ENCODE measurements at regions not wholly inside any gene's neighbourhood (a gene's known extent, or its start where the extent isn't known, plus 50 kb on each side); places are given as distances from the start of the nearest gene placed in this dataset.
A peak's percentile ranks its signal among the peaks of the same experiment; 100 is the strongest.

GRCh38 chr15:94064676-94065313, 166.6 kb upstream of the MCTP2 start:
- peaks cover 0 to 18% (median 4%) of the 10 kb centered on the region in 11 donors for H3K9me3 Mint-ChIP-seq
- ChIA-PET CTCF (no interaction called here), POLR2A (no interaction called here)
- no peak overlapping the region for H3K27ac Mint-ChIP-seq
- intact Hi-C loops (cut with micrococcal nuclease) = no loop called here
- H3K4me1 ChIP-seq (ENCODE audit: control insufficient read depth in 2 of 2, insufficient read depth in 2 of 2, low read length in 2 of 2) = no peaks in the 10 kb centered on the region
- H3K27me3 Mint-ChIP-seq = peaks cover 3 to 33% (median 16%) of the 10 kb centered on the region in 5 donors
- H3K36me3 Mint-ChIP-seq = no peaks in the 10 kb centered on the region
- H3K27me3 ChIP-seq (ENCODE audit: control insufficient read depth in 2 of 2, insufficient read depth in 2 of 2, low read length in 2 of 2) = no peaks in the 10 kb centered on the region
- H3K4me1 Mint-ChIP-seq = no peaks in the 10 kb centered on the region
- DNase-seq (no peak), ATAC-seq (no peak)
- no peak overlapping the region for H3K27ac ChIP-seq (ENCODE audit: low read depth, low read length)
- H3K36me3 ChIP-seq (ENCODE audit: control insufficient read depth in 2 of 3, insufficient read depth in 3 of 3, low read length in 3 of 3) = no peaks in the 10 kb centered on the region
- H3K9me3 ChIP-seq (ENCODE audit: control insufficient read depth in 2 of 3, low read length in 3 of 3) = no peaks in the 10 kb centered on the region
- no peak overlapping the region for H3K4me3 ChIP-seq (ENCODE audit: low read length)
- H3K4me3 Mint-ChIP-seq = no peak overlapping the region

GRCh38 chr15:94061041-94061440, 170.3 kb upstream of the MCTP2 start:
- POLR2A ChIA-PET = no interaction called here
- Histone ChIP-seq H3K9me3 (ENCODE audit: control insufficient read depth in 2 of 3, low read length in 3 of 3) (no peaks in the 10 kb centered on the region), H3K4me3 (ENCODE audit: low read length) (no peak overlapping the region), H3K36me3 (ENCODE audit: control insufficient read depth in 2 of 3, insufficient read depth in 3 of 3, low read length in 3 of 3) (no peaks in the 10 kb centered on the region), H3K27me3 (ENCODE audit: control insufficient read depth in 2 of 2, insufficient read depth in 2 of 2, low read length in 2 of 2) (no peaks in the 10 kb centered on the region), H3K27ac (ENCODE audit: low read depth, low read length) (no peak overlapping the region), H3K4me1 (ENCODE audit: control insufficient read depth in 2 of 2, insufficient read depth in 2 of 2, low read length in 2 of 2) (no peaks in the 10 kb centered on the region)
- Mint-ChIP-seq H3K36me3 (no peaks in the 10 kb centered on the region), H3K4me1 (peaks cover 0 to 2% (median 0%) of the 10 kb centered on the region in 7 donors), H3K27me3 (peaks cover 13 to 47% (median 26%) of the 10 kb centered on the region in 5 donors), H3K4me3 (no peak overlapping the region), H3K9me3 (peaks cover 0 to 6% (median 0%) of the 10 kb centered on the region in 11 donors), H3K27ac (no peak overlapping the region)
- CTCF ChIA-PET = no interaction called here
- DNase-seq (no peak), ATAC-seq (no peak)
- intact Hi-C loops (cut with micrococcal nuclease) = no loop called here

- DNase-seq = no peak
- peaks cover 0 to 2% (median 0%) of the 10 kb centered on the region in 7 donors for H3K4me1 Mint-ChIP-seq
- peak; percentile 10 for ATAC-seq
- H3K4me1 ChIP-seq (ENCODE audit: control insufficient read depth in 2 of 2, insufficient read depth in 2 of 2, low read length in 2 of 2) = no peaks in the 10 kb centered on the region
- no peaks in the 10 kb centered on the region for H3K9me3 ChIP-seq (ENCODE audit: control insufficient read depth in 2 of 3, low read length in 3 of 3)
- no peak overlapping the region for H3K27ac Mint-ChIP-seq
- no peak overlapping the region for H3K4me3 ChIP-seq (ENCODE audit: low read length)
- POLR2A ChIA-PET = no interaction called here
- H3K27ac ChIP-seq (ENCODE audit: low read depth, low read length) = no peak overlapping the region
- H3K36me3 Mint-ChIP-seq = no peaks in the 10 kb centered on the region
- CTCF ChIA-PET = no interaction called here
- peaks cover 13 to 37% (median 24%) of the 10 kb centered on the region in 5 donors for H3K27me3 Mint-ChIP-seq
- H3K9me3 Mint-ChIP-seq = peaks cover 0 to 2% (median 0%) of the 10 kb centered on the region in 11 donors
- no peaks in the 10 kb centered on the region for H3K27me3 ChIP-seq (ENCODE audit: control insufficient read depth in 2 of 2, insufficient read depth in 2 of 2, low read length in 2 of 2)
- intact Hi-C loops (cut with micrococcal nuclease) = no loop called here
- H3K36me3 ChIP-seq (ENCODE audit: control insufficient read depth in 2 of 3, insufficient read depth in 3 of 3, low read length in 3 of 3) = no peaks in the 10 kb centered on the region
- no peak overlapping the region for H3K4me3 Mint-ChIP-seq
Observed at GRCh38 chr15:94059013-94059587, 172.3 kb upstream of the MCTP2 start.

- peaks cover 0 to 2% (median 0%) of the 10 kb centered on the region in 11 donors for H3K9me3 Mint-ChIP-seq
- no peak for DNase-seq
- H3K27ac Mint-ChIP-seq = no peak overlapping the region
- no peak overlapping the region for H3K27ac ChIP-seq (ENCODE audit: low read depth, low read length)
- ATAC-seq = no peak
- H3K27me3 Mint-ChIP-seq = peaks cover 10 to 29% (median 23%) of the 10 kb centered on the region in 5 donors
- no peak overlapping the region for H3K4me3 ChIP-seq (ENCODE audit: low read length)
- H3K27me3 ChIP-seq (ENCODE audit: control insufficient read depth in 2 of 2, insufficient read depth in 2 of 2, low read length in 2 of 2) = no peaks in the 10 kb centered on the region
- intact Hi-C loops (cut with micrococcal nuclease) = no loop called here
- H3K4me1 Mint-ChIP-seq = peaks cover 0 to 2% (median 0%) of the 10 kb centered on the region in 7 donors
- no peaks in the 10 kb centered on the region for H3K36me3 Mint-ChIP-seq
- no peaks in the 10 kb centered on the region for H3K36me3 ChIP-seq (ENCODE audit: control insufficient read depth in 2 of 3, insufficient read depth in 3 of 3, low read length in 3 of 3)
- H3K4me1 ChIP-seq (ENCODE audit: control insufficient read depth in 2 of 2, insufficient read depth in 2 of 2, low read length in 2 of 2) = no peaks in the 10 kb centered on the region
- no peak overlapping the region for H3K4me3 Mint-ChIP-seq
- no peaks in the 10 kb centered on the region for H3K9me3 ChIP-seq (ENCODE audit: control insufficient read depth in 2 of 3, low read length in 3 of 3)
- ChIA-PET CTCF (no interaction called here), POLR2A (no interaction called here)
Observed at GRCh38 chr15:94057305-94057704, 174.1 kb upstream of the MCTP2 start.

GRCh38 chr15:94056314-94056713, 175.0 kb upstream of the MCTP2 start:
- peaks cover 10 to 29% (median 17%) of the 10 kb centered on the region in 5 donors for H3K27me3 Mint-ChIP-seq
- DNase-seq (no peak), ATAC-seq (no peak)
- H3K36me3 Mint-ChIP-seq = no peaks in the 10 kb centered on the region
- H3K4me3 ChIP-seq (ENCODE audit: low read length) = no peak overlapping the region
- no peaks in the 10 kb centered on the region for H3K27me3 ChIP-seq (ENCODE audit: control insufficient read depth in 2 of 2, insufficient read depth in 2 of 2, low read length in 2 of 2)
- H3K4me1 Mint-ChIP-seq = peaks cover 0 to 2% (median 0%) of the 10 kb centered on the region in 7 donors
- CTCF ChIA-PET = no interaction called here
- H3K27ac ChIP-seq (ENCODE audit: low read depth, low read length) = no peak overlapping the region
- POLR2A ChIA-PET = no interaction called here
- no peaks in the 10 kb centered on the region for H3K4me1 ChIP-seq (ENCODE audit: control insufficient read depth in 2 of 2, insufficient read depth in 2 of 2, low read length in 2 of 2)
- intact Hi-C loops (cut with micrococcal nuclease) = no loop called here
- no peaks in the 10 kb centered on the region for H3K9me3 ChIP-seq (ENCODE audit: control insufficient read depth in 2 of 3, low read length in 3 of 3)
- no peak overlapping the region for H3K27ac Mint-ChIP-seq
- no peaks in the 10 kb centered on the region for H3K36me3 ChIP-seq (ENCODE audit: control insufficient read depth in 2 of 3, insufficient read depth in 3 of 3, low read length in 3 of 3)
- no peak overlapping the region for H3K4me3 Mint-ChIP-seq
- H3K9me3 Mint-ChIP-seq = no peaks in the 10 kb centered on the region

GRCh38 chr15:94053626-94054025, 177.7 kb upstream of the MCTP2 start:
- H3K4me1 Mint-ChIP-seq = no peaks in the 10 kb centered on the region
- no peaks in the 10 kb centered on the region for H3K36me3 Mint-ChIP-seq
- Histone ChIP-seq H3K27ac (ENCODE audit: low read depth, low read length) (no peak overlapping the region), H3K4me3 (ENCODE audit: low read length) (no peak overlapping the region), H3K4me1 (ENCODE audit: control insufficient read depth in 2 of 2, insufficient read depth in 2 of 2, low read length in 2 of 2) (no peaks in the 10 kb centered on the region), H3K27me3 (ENCODE audit: control insufficient read depth in 2 of 2, insufficient read depth in 2 of 2, low read length in 2 of 2) (no peaks in the 10 kb centered on the region), H3K36me3 (ENCODE audit: control insufficient read depth in 2 of 3, insufficient read depth in 3 of 3, low read length in 3 of 3) (no peaks in the 10 kb centered on the region), H3K9me3 (ENCODE audit: control insufficient read depth in 2 of 3, low read length in 3 of 3) (no peaks in the 10 kb centered on the region)
- CTCF ChIA-PET = no interaction called here
- POLR2A ChIA-PET = no interaction called here
- no peak overlapping the region for H3K4me3 Mint-ChIP-seq
- H3K27me3 Mint-ChIP-seq = peaks cover 3 to 30% (median 13%) of the 10 kb centered on the region in 5 donors
- ATAC-seq (no peak), DNase-seq (no peak)
- no peaks in the 10 kb centered on the region for H3K9me3 Mint-ChIP-seq
- no peak overlapping the region for H3K27ac Mint-ChIP-seq
- intact Hi-C loops (cut with micrococcal nuclease) = no loop called here

- Mint-ChIP-seq H3K36me3 (no peaks in the 10 kb centered on the region), H3K4me3 (no peak overlapping the region), H3K4me1 (no peaks in the 10 kb centered on the region), H3K27ac (no peak overlapping the region), H3K9me3 (no peaks in the 10 kb centered on the region), H3K27me3 (peaks cover 2 to 29% (median 12%) of the 10 kb centered on the region in 5 donors)
- no peaks in the 10 kb centered on the region for H3K27me3 ChIP-seq (ENCODE audit: control insufficient read depth in 2 of 2, insufficient read depth in 2 of 2, low read length in 2 of 2)
- no peaks in the 10 kb centered on the region for H3K4me1 ChIP-seq (ENCODE audit: control insufficient read depth in 2 of 2, insufficient read depth in 2 of 2, low read length in 2 of 2)
- no peaks in the 10 kb centered on the region for H3K9me3 ChIP-seq (ENCODE audit: control insufficient read depth in 2 of 3, low read length in 3 of 3)
- ATAC-seq (no peak), DNase-seq (no peak)
- H3K36me3 ChIP-seq (ENCODE audit: control insufficient read depth in 2 of 3, insufficient read depth in 3 of 3, low read length in 3 of 3) = no peaks in the 10 kb centered on the region
- H3K27ac ChIP-seq (ENCODE audit: low read depth, low read length) = no peak overlapping the region
- POLR2A ChIA-PET = no interaction called here
- CTCF ChIA-PET = no interaction called here
- H3K4me3 ChIP-seq (ENCODE audit: low read length) = no peak overlapping the region
- intact Hi-C loops (cut with micrococcal nuclease) = no loop called here
Observed at GRCh38 chr15:94052711-94053110, 178.7 kb upstream of the MCTP2 start.

Data from naive thymus-derived CD4-positive, alpha-beta T cell (primary cell).